ENCODE measurements at regions not wholly inside any gene's neighbourhood (a gene's known extent, or its start where the extent isn't known, plus 50 kb on each side); places are given as distances from the start of the nearest gene placed in this dataset.

DNA sequence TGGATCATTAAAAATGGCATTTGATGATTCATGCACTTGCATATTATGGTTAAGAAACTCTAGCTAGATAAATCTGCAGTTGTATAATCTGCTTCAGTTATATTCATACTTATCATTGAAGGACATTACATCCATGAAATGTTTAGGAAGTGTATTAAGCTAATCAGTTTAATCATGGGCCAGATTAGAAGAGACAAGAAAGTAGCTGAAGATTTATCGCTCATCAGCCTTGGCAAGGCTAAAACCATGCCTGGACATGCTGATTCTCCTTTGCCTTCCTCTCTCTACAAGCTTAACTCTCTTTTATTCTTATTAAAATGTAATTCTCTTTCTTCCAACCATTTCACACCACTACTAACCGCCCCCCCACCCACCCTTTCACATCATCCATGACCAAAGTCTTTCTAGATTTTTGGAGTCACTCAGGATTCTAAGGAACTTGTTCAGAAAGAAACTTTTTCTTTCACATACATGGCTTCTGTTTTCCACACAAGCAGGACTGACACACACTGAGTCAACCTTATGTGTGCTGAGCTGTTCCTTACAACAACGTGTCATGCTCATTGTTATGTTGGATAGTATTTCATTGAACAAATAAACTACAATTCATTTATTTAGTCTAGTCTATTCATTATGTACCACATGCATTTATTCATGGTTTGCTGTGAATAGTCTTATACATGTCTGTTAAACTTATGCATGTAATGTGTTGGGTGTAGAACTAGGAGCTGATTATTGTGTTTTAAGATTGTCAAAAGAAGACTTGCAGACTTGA is 227.3 kb upstream of the SP8 start:
- no peaks in the 10 kb centered on the region for H3K4me1 ChIP-seq
- H3K9me3 ChIP-seq, result no peaks in the 10 kb centered on the region
- intact Hi-C loops (cut with DNase I), result no loop called here

DNA sequence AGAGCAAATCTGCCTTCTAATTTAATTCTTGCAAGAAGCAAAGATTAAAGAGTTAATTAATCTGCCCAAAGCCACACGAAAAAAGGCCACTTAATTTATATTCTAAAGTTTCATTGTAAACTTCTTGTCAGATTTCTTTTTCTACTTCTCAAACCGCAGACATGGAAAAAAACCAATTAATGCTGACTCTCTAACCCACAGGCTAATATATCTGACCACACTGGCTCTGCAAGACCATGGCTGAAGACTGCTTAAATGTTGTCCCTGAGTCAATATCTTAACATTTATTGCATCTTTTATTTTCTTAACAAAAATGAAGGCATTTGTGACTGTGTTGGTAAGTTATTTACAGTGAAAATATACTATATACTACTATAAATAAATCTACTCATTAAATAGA is 234.0 kb upstream of the SP8 start:
- DNase-seq, result no peak
- no peaks in the 10 kb centered on the region for H3K9me3 ChIP-seq
- H3K27ac ChIP-seq, result no peak overlapping the region
- no peaks in the 10 kb centered on the region for H3K36me3 ChIP-seq
- H3K4me3 ChIP-seq, result no peak overlapping the region
- TF ChIP-seq POLR2A (IDR thresholded peaks at IDR 0.05) (no peak), POLR2AphosphoS5 (IDR thresholded peaks at IDR 0.05) (no peak), EP300 (IDR thresholded peaks at IDR 0.05) (no peak)
- TF ChIP-seq, protein P1, sequence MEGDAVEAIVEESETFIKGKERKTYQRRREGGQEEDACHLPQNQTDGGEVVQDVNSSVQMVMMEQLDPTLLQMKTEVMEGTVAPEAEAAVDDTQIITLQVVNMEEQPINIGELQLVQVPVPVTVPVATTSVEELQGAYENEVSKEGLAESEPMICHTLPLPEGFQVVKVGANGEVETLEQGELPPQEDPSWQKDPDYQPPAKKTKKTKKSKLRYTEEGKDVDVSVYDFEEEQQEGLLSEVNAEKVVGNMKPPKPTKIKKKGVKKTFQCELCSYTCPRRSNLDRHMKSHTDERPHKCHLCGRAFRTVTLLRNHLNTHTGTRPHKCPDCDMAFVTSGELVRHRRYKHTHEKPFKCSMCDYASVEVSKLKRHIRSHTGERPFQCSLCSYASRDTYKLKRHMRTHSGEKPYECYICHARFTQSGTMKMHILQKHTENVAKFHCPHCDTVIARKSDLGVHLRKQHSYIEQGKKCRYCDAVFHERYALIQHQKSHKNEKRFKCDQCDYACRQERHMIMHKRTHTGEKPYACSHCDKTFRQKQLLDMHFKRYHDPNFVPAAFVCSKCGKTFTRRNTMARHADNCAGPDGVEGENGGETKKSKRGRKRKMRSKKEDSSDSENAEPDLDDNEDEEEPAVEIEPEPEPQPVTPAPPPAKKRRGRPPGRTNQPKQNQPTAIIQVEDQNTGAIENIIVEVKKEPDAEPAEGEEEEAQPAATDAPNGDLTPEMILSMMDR (IDR thresholded peaks at IDR 0.05), result no peak
- WGBS, 2 donors, result 61 to 66% methylated on average over 2 of the region's 2 CpGs
- H3K27me3 ChIP-seq, result no peaks in the 10 kb centered on the region
- intact Hi-C loops (cut with DNase I), result no loop called here
- H3K4me1 ChIP-seq, result no peaks in the 10 kb centered on the region

More for the DNA sequence above, 227.3 kb upstream of the SP8 start:
- no peak for TF ChIP-seq POLR2A (IDR thresholded peaks at IDR 0.05)
- TF ChIP-seq, protein P1 (IDR thresholded peaks at IDR 0.05), result no peak
- no peak for TF ChIP-seq POLR2AphosphoS5 (IDR thresholded peaks at IDR 0.05)
- TF ChIP-seq EP300 (IDR thresholded peaks at IDR 0.05), result no peak
- H3K27ac ChIP-seq, result no peak overlapping the region
- WGBS, 2 donors, result 87 to 89% methylated on average over 3 of the region's 3 CpGs
- no peaks in the 10 kb centered on the region for H3K27me3 ChIP-seq
- DNase-seq, result no peak
- no peaks in the 10 kb centered on the region for H3K36me3 ChIP-seq
- no peak overlapping the region for H3K4me3 ChIP-seq

DNA sequence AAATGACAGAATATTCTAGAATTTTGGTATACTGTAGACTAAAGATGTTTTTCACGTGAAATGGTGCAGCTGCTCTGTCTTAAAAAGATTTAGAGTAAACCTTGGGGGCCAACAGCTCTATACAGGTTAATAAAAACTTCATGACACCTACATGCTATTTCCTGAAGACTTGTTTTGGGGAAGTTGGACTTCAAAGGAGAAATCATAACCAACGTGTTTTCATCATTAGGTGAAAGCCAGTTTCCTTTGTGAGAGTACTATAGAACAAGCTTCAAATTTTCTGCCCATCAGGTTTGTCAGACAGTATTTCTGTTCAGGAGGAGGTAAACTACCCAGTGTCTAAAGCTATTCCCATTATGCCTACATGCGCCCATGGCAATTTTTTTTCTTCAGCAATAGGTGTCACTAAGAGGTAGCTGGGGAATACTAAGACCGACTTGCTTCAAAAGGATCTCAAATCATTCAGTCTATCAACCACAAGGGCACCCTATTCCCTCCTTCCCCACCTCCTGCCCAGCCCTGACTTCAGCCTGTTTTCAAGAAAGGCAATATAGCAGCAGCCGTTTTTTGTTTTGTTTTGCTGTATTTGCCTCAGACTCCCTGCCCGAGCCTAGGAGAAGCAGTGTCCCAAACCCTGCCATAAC is 237.3 kb upstream of the SP8 start:
- Histone ChIP-seq H3K4me3 (no peak overlapping the region), H3K4me1 (no peaks in the 10 kb centered on the region), H3K27me3 (peaks cover 0 to 9% (median 0%) of the 10 kb centered on the region in 3 donors), H3K36me3 (no peaks in the 10 kb centered on the region), H3K27ac (no peak overlapping the region), H3K9me3 (no peaks in the 10 kb centered on the region)
- intact Hi-C loops (cut with DNase I), result no loop called here
- DNase-seq, result no peak
- WGBS, 2 donors, result 67 to 71% methylated on average over 6 of the region's 6 CpGs
- TF ChIP-seq, protein P1 (IDR thresholded peaks at IDR 0.05), result no peak
- TF ChIP-seq POLR2AphosphoS5 (IDR thresholded peaks at IDR 0.05) (no peak), EP300 (IDR thresholded peaks at IDR 0.05) (no peak), POLR2A (IDR thresholded peaks at IDR 0.05) (no peak)

GRCh38 chr7:21024485-21024867 is 237.8 kb upstream of the SP8 start:
- H3K4me3 ChIP-seq, result no peak overlapping the region
- 83 to 85% methylated on average over 5 of the region's 5 CpGs for WGBS, 2 donors
- DNase-seq, result no peak
- H3K27ac ChIP-seq, result no peak overlapping the region
- H3K4me1 ChIP-seq, result no peaks in the 10 kb centered on the region
- intact Hi-C loops (cut with DNase I), result no loop called here
- H3K27me3 ChIP-seq, result peaks cover 0 to 9% (median 0%) of the 10 kb centered on the region in 3 donors
- no peaks in the 10 kb centered on the region for H3K36me3 ChIP-seq
- no peaks in the 10 kb centered on the region for H3K9me3 ChIP-seq
- TF ChIP-seq POLR2A (IDR thresholded peaks at IDR 0.05), result no peak
- TF ChIP-seq EP300 (IDR thresholded peaks at IDR 0.05), result no peak
- TF ChIP-seq, protein P1 (IDR thresholded peaks at IDR 0.05), result no peak
- TF ChIP-seq POLR2AphosphoS5 (IDR thresholded peaks at IDR 0.05), result no peak

Measured in sigmoid colon (tissue), 6 donors.